HCEC 1CT (cell line): ENCODE measurements at regions not wholly inside any gene's neighbourhood (a gene's known extent, or its start where the extent isn't known, plus 50 kb on each side); places are given as distances from the start of the nearest gene placed in this dataset.
"Not testable (repeated sequence)": the region's sequence is repeated elsewhere in the genome, so short reads cannot be mapped to it uniquely, and the experiment has no call there.

Source experiments
- DNase-seq: peaks from one replicate; pipeline ENCODE4 v3.0.0-alpha.2; 2017

DNA sequence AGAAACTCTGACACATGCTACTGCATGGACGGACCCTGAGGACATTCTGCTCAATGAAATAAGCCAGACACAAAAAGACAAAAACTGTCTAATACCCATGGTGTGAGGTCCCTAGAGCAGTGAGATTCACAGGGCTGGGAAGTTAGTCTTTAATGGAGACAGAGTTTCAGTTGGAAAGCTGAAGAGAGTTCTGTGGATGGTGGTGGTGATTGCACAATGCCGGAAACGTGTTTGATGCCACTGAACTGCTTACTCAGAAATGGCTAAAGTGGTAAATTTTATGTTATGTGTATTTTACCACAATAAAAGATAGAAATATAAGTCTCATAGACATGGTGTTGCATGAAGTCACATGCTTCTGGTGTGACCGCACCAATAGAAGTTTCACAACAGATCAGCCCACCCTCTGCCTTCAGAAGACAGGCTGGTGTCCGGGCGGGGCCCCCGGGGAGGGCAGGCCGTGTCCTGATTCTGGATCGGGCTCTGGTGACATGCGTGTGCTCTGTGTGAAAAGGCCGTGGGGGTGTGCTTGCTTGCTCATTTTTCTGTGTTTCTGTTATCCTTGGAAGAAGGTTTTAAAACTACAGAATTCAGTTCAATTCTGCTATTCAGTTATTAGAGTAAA is 108.5 kb upstream of the ZNF469 start:
- DNase-seq = not testable (repeated sequence)

DNA sequence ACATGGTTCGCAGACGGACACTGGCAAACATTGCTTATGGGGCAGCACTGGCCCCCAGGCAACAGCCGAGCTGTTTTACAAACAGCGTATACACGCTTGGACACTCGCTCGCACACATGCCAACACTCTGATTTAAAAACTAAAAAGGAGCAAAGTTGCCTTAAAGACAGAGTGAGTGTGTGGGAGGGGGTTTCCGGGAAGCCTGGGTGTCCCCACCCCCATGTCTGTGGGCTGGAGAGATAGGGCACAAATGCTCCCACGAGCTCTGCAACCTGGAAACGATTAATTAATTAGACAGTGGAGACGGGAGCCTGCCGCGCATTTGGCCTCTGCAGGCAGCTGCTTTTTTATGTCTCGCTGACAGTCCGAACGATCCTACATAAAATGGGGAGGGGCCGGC is 107.9 kb upstream of the ZNF469 start:
- DNase-seq = no peak

GRCh38 chr16:88275336-88276122 is 107.2 kb upstream of the ZNF469 start:
- DNase-seq = not testable (repeated sequence)

DNA sequence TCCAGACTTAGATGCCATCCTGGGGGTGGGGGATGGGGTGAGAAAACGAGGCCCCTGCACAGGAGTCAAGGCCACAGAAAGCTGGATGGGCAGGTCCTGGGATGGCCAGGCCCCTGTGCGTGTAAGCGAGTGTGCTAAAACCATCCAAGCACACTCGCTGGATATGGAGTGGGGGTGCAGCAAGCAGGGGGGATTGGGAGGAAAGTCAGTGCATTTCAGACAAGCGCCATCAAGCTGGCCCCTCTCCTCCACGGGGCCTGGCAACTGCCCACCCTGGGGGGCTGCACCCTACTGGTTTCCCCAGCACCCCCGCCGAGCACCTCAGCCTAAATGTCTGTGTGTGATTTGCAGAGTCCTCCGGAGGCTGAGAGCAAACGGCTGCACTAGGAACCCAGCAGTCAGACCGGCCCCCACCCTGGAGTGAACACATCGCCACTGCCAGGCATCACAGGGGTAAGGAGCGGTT is 106.6 kb upstream of the ZNF469 start:
- DNase-seq = not testable (repeated sequence)

DNA sequence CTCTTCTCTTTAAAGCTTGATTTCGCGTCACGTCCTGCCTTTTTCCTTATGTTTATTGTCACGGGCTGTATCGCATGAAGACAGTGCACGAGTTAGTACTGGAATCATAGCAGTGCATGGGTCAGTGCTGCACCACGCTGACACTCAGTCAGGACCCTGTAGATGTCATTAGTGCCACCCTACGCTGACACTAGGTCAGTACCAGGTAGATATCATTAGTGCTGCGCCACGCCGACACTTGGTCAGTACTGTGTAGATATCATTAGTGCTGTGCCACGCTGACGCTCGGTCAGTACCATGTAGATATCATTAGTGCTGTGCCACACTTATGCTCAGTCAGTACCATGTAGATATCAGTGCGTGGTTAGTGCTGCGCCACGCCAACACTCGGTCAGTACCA is 106.2 kb upstream of the ZNF469 start:
- no peak for DNase-seq

GRCh38 chr16:88279998-88280397 is 102.8 kb upstream of the ZNF469 start:
- no peak for DNase-seq

DNA sequence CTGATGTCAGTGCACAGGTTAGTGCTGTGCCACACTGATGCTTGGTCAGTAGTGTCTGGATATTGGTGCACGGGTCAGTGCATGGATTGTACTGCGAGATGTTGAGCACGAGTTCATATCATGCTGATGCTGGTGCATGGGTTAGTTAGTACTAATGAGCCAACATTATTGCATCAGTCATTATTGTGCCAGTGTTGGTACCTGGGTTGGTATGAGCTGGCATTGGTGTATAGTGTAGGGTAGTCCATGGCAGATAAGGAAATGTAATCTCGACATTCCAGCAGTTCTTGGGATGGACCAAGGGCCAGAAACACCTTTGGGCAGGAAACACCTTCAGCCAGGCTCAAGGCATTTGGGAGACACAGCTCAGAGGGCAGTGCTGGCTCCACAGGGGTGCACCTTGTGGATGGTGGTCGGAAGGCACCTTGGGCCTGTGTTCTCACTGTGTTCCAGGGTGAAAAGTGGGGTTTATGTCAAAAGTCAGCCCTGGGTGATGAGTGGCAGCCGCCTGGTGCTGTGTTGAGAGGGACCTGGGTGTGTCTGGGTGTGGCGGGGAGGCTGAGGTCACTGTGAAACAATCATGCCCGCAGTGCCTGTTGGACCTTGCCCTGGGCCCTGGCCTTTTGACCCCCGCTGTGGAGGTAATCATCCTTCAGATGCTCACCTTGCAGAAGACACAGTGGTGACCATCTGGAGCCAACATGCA is 100.7 kb upstream of the ZNF469 start:
- no peak for DNase-seq

DNA sequence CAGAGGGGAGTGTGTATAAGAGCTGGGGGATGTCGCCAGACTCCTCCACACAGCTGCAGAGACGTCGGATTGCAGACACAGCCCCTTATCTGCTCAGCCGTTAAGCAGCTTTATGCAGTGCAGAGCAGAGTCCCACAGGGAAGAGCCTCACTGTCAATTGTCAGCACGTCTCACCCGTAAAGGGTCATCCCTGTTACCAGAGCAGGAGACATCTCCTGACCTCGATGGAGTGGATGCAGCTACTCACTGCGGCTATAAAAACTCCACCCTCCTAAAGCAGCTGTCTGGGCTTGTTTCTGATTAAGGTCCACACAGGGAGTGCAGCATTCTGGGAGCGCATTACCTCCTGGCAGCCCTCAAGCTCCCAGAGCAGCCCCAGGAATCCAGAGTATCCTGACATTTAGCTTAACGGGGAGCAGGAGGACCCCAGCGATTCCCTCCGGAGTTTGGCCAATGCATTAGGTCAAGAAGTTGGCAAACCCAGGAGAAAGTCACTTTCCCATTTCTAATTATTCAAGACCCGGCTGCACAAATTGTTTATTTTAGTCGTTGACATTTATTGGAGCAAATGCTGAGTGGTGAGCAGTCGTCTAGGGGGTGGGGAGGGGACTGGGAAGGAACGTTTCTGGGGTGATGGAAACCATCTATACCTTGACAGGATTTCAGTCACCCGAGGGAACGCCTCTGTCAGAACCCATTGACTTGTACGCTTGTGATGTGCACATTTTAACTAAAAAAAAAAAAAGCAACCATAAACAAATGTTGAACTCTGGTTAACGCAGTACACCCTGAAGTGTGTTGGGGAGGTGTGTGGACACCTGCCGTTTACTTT is 100.0 kb upstream of the ZNF469 start:
- DNase-seq = no peak

DNA sequence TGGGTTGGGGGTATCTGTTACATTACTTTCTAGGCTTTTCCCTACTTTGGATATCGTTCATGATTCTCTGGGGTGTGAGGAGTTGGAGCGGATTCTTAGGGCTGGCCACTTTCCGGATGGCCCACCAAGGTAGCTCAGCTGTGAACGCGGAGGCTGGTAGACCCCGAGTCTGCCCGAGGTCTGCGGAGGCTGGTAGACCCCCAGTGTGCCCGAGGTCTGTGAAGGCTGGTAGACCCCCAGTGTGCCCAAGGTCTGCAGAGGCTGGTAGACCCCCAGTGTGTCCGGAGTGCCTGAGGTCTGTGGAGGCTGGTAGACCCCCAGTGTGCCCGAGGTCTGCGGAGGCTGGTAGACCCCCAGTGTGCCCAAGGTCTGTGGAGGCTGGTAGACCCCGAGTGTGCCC is 99.2 kb upstream of the ZNF469 start:
- no peak for DNase-seq

DNA sequence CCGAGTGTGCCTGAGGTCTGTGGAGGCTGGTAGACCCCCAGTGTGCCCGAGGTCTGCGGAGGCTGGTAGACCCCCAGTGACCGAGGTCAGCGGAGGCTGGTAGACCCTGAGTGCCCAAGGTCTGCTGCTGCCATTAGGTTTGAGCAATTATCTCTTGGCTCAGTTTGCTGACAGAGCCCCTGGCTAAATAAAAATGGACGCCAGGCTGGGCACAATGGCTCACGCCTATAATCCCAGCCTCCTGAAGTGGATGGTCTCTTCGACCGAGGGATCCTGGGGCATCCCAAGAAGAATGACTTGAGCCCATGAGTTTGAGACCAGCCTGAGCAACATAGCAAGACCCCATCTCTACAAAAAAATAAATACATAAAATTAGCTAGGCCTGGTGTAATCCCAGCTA is 98.7 kb upstream of the ZNF469 start:
- no peak for DNase-seq

DNA sequence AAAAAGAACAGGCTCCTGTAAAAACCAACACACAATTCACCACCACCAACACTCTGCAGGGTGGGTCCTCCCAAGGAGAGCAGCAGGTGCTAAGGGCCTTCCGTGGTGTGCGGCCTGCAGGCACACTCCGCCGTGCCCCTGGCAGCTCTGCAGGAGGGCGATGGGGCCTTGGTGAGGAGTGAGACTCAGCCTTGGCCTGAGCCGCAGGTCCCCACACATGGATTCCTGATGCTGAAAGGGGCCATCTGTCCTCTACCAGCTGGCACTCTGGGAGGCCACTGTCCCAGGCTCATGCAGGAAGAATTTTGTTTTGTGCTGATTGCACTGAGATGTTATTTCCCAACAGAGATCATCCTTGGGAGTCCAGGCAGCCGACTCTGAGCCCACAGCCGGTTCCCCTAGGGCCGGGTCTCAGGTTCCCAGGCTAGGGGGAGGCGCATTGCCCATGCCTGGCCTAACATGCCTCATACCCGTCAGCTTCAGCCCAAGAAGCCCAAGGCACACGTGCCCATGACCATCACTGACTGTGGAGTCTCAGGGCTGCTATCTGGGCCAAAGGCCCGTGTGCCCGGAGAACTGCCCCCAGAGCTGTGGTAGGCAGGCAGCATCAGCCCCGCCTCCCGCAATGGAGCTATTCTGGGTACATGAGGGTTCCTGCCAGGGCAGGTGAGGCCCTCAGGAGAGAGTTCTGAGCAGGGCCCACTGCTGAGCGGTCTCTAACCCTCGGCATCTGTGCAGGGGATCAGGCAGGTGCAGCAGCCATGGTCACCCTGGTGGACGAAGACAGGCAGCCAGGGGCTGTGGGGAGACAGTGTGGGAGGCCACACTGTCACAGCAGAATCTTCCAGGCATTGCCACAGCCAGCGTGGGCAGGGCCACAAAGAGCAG is 97.9 kb upstream of the ZNF469 start:
- DNase-seq = no peak

GRCh38 chr16:88285514-88285822 is 97.3 kb upstream of the ZNF469 start:
- DNase-seq = no peak

DNA sequence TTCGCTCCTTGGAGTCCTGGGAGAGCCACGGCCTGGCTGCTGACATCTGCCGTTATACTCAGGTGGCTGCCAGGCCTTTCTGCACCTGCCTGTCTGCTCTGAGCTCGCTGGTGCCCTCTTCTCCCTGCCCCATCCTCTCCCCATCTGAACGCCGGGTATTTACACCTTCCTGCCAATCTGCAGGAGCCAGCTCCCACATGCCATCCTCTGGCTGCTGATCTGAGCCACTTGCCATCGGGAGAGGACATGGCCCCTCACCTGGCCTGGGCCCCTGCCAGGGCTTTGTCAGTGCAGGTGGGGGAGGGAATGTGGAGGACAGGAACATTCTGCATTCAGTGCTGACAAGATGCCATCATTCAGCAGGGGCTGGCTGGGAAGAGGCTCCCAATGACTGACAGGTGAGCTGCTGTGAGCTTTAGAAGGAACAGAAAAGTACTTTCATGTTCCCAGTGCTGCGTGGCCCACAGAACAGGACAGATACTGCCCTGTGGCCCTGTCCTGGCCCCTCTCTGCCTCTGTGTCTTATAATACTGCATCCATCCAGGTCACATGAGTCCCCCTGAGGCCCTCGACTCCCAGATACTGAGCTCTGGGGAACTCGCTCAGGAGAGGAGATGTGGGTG is 96.3 kb upstream of the ZNF469 start:
- DNase-seq = no peak

DNA sequence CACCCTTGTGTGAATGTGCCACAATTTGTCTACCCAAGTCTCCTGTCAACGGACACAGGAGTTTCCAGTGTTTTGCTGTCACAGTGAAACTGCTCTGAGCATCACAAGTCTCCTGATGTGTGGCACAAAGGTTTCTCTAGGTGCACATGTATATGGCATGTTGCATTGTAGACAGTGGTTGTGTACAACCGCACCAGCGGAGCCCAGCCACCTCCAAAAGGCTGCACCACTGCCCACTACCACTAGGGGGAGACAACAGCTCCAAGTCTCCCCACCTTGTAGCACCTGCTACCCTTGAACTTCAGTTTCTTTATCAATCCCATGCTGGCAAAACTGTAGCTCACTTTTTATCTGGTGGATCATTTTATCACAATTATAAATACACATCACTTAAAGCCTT is 95.5 kb upstream of the ZNF469 start:
- no peak for DNase-seq

- DNase-seq = no peak
Measured at GRCh38 chr16:88288303-88288702, 94.5 kb upstream of the ZNF469 start.

- no peak for DNase-seq
Measured at GRCh38 chr16:88289001-88289400, 93.8 kb upstream of the ZNF469 start.

GRCh38 chr16:88289561-88289960 is 93.2 kb upstream of the ZNF469 start:
- DNase-seq = no peak

- DNase-seq = no peak
Measured at GRCh38 chr16:88289968-88290401, 92.8 kb upstream of the ZNF469 start.

- no peak for DNase-seq
Measured at GRCh38 chr16:88290850-88291830, 91.6 kb upstream of the ZNF469 start.
